ENCODE measurements at regions not wholly inside any gene's neighbourhood (a gene's known extent, or its start where the extent isn't known, plus 50 kb on each side); places are given as distances from the start of the nearest gene placed in this dataset.

- DNase-seq (ENCODE audit: low read depth): no peak
Measured at GRCh38 chr18:78882585-78882984, 97.0 kb upstream of the SALL3 start.

- no peak for DNase-seq (ENCODE audit: low read depth)
Measured at GRCh38 chr18:78883501-78883900, 96.1 kb upstream of the SALL3 start.

GRCh38 chr18:78884502-78884901, 95.1 kb upstream of the SALL3 start:
- DNase-seq (ENCODE audit: low read depth): no peak

- no peak for DNase-seq (ENCODE audit: low read depth)
Measured at GRCh38 chr18:78889250-78889649, 90.4 kb upstream of the SALL3 start.

- DNase-seq (ENCODE audit: low read depth): no peak
Measured at GRCh38 chr18:78890388-78890787, 89.2 kb upstream of the SALL3 start.

- no peak for DNase-seq (ENCODE audit: low read depth)
Measured at GRCh38 chr18:78891185-78891762, 88.3 kb upstream of the SALL3 start.

GRCh38 chr18:78892177-78892576, 87.4 kb upstream of the SALL3 start:
- no peak for DNase-seq (ENCODE audit: low read depth)

GRCh38 chr18:78892721-78893120, 86.9 kb upstream of the SALL3 start:
- no peak for DNase-seq (ENCODE audit: low read depth)

- no peak for DNase-seq (ENCODE audit: low read depth)
Measured at GRCh38 chr18:78893281-78894032, 86.2 kb upstream of the SALL3 start.

GRCh38 chr18:78894033-78894305, 85.6 kb upstream of the SALL3 start:
- no peak for DNase-seq (ENCODE audit: low read depth)

- DNase-seq (ENCODE audit: low read depth): no peak
Measured at GRCh38 chr18:78895207-78896001, 84.2 kb upstream of the SALL3 start.

- no peak for DNase-seq (ENCODE audit: low read depth)
Measured at GRCh38 chr18:78896111-78896905, 83.3 kb upstream of the SALL3 start.

- no peak for DNase-seq (ENCODE audit: low read depth)
Measured at GRCh38 chr18:78898066-78898465, 81.6 kb upstream of the SALL3 start.

- DNase-seq (ENCODE audit: low read depth): no peak
Measured at GRCh38 chr18:78898635-78899034, 81.0 kb upstream of the SALL3 start.

- no peak for DNase-seq (ENCODE audit: low read depth)
Measured at GRCh38 chr18:78899241-78899640, 80.4 kb upstream of the SALL3 start.

GRCh38 chr18:78900938-78901909, 78.4 kb upstream of the SALL3 start:
- no peak for DNase-seq (ENCODE audit: low read depth)

GRCh38 chr18:78901923-78902794, 77.5 kb upstream of the SALL3 start:
- DNase-seq (ENCODE audit: low read depth): no peak

- DNase-seq (ENCODE audit: low read depth): no peak
Measured at GRCh38 chr18:78902795-78903435, 76.7 kb upstream of the SALL3 start.

- no peak for DNase-seq (ENCODE audit: low read depth)
Measured at GRCh38 chr18:78903436-78904178, 76.0 kb upstream of the SALL3 start.
